ENCODE measurements at regions not wholly inside any gene's neighbourhood (a gene's known extent, or its start where the extent isn't known, plus 50 kb on each side); places are given as distances from the start of the nearest gene placed in this dataset.

DNA sequence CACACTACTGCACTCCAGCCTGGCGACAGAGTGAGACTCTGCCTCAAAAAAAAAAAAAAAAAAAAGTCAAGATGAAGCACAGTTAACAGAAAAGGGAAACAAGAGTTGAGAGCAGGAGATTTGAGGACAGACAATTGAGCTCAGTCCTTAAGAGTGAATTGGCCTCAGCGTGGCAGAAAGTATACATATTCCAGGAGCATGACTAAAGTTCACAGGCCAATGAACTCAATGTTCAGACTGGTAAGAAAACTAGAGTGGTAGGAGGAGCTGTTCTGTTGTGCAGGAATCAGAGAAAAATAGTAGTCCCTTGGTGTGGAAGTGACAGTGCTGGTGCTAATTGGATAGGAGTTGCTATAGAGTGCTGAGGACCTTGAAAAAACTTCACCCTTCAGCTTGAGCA lies 60.0 kb downstream of the NRN1 start:
- no peaks in the 10 kb centered on the region for H3K4me1 Mint-ChIP-seq
- peaks cover 6% of the 10 kb centered on the region for H3K9me3 Mint-ChIP-seq
- DNase-seq (ENCODE audit: low spot score in 2 of 2) (no peak), ATAC-seq (replicated peaks; ENCODE audit: extremely low read depth, poor library complexity, severe bottlenecking) (no peak)
- no peak overlapping the region for H3K27ac Mint-ChIP-seq (ENCODE audit: low read depth)
- H3K36me3 Mint-ChIP-seq (ENCODE audit: insufficient read depth), result no peaks in the 10 kb centered on the region
- H3K4me3 Mint-ChIP-seq, result no peak overlapping the region
- peaks cover 10% of the 10 kb centered on the region for H3K27me3 Mint-ChIP-seq

DNA sequence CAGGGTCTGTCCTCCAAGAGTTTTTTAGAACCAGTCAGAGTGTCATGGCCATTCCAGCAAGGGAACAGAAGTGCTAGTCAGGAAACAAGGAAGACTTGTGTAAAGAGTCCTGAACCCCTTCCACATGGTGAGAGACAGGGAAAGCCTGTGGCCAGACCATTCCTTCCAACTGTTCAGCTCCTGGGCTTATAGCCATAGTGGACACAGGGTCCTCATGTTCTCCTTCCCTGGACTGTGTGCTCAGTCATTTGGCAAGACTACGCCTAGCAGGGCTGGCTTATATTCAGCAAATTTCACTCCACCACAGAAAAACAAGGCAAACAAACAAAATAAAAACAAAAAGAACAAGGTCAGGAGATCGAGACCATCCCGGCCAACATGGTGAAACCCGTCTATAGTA lies 60.5 kb downstream of the NRN1 start:
- Mint-ChIP-seq H3K4me3 (no peak overlapping the region), H3K27ac (ENCODE audit: low read depth) (no peak overlapping the region), H3K9me3 (peaks cover 6% of the 10 kb centered on the region), H3K4me1 (no peaks in the 10 kb centered on the region), H3K27me3 (peaks cover 10% of the 10 kb centered on the region), H3K36me3 (ENCODE audit: insufficient read depth) (no peaks in the 10 kb centered on the region)
- ATAC-seq (replicated peaks; ENCODE audit: extremely low read depth, poor library complexity, severe bottlenecking) (no peak), DNase-seq (ENCODE audit: low spot score in 2 of 2) (no peak)

DNA sequence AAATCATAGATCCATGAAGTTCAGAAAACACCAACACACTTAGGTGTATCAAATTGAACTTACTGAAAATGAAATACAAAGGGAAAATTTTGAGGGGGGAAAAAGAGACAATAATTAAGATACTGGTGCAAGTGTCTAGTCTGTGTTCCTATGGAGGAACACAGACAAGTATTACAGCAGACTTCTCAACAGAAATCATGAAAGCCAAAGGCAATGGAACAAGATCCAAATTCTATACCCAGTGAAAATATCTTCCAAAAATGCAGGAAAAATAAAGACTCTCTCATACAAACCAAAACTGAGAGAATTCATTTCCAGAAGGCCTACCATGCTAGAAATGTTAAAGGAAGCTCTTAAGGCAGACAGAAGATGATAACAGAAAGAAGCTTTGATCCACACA lies 63.1 kb downstream of the NRN1 start:
- no peaks in the 10 kb centered on the region for H3K36me3 Mint-ChIP-seq (ENCODE audit: insufficient read depth)
- DNase-seq (ENCODE audit: low spot score in 2 of 2), result no peak
- H3K4me3 Mint-ChIP-seq, result no peak overlapping the region
- no peak for ATAC-seq (replicated peaks; ENCODE audit: extremely low read depth, poor library complexity, severe bottlenecking)
- H3K27me3 Mint-ChIP-seq, result peaks cover 10% of the 10 kb centered on the region
- no peaks in the 10 kb centered on the region for H3K4me1 Mint-ChIP-seq
- no peak overlapping the region for H3K27ac Mint-ChIP-seq (ENCODE audit: low read depth)
- H3K9me3 Mint-ChIP-seq, result peaks cover 6% of the 10 kb centered on the region

DNA sequence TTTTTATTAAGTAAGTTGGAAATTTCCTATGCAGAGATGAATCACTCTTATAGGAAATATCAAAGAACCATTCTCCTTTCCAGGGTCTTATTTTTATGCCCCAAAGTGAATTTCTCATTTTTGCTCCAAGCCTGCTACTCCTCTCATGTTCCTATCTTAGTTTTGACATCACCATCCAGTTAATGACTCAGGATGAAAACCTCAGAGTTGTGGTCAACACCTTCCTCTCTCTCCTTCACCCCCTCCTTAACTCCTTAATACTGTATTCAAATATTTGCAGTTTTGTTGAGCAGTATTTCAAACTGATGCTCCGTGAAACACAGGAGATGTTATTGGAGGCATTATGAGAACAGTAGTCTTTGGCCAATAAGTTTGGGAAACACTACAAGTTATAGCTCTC lies 64.1 kb downstream of the NRN1 start:
- no peaks in the 10 kb centered on the region for H3K36me3 Mint-ChIP-seq (ENCODE audit: insufficient read depth)

DNA sequence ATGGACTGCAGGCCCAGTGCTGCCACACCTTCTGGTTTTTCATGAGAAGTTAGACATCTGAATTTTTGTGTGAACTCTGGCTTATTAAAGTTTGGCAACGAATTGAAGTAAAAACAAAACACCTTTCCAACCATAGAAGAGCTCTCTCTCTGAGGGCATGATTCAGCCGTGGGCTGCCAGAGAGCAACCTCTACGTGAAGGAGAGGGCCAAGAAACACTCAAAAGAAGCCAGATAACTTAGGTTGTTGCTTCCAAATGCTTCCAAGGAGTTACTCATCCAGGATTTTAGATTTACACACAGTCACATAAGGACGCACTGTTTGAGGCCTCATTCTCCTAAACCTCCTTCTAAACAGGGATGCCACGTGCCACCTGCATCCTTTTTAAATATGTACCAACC lies 65.5 kb downstream of the NRN1 start:
- Mint-ChIP-seq H3K27me3 (peaks cover 14% of the 10 kb centered on the region), H3K36me3 (ENCODE audit: insufficient read depth) (no peaks in the 10 kb centered on the region), H3K4me3 (no peak overlapping the region), H3K9me3 (peaks cover 6% of the 10 kb centered on the region), H3K4me1 (no peaks in the 10 kb centered on the region), H3K27ac (ENCODE audit: low read depth) (no peak overlapping the region)
- ATAC-seq (replicated peaks; ENCODE audit: extremely low read depth, poor library complexity, severe bottlenecking) (no peak), DNase-seq (ENCODE audit: low spot score in 2 of 2) (no peak)

More for the DNA sequence above, 64.1 kb downstream of the NRN1 start:
- H3K4me3 Mint-ChIP-seq, result no peak overlapping the region
- no peak overlapping the region for H3K27ac Mint-ChIP-seq (ENCODE audit: low read depth)
- H3K9me3 Mint-ChIP-seq, result peaks cover 6% of the 10 kb centered on the region
- peaks cover 10% of the 10 kb centered on the region for H3K27me3 Mint-ChIP-seq
- ATAC-seq (replicated peaks; ENCODE audit: extremely low read depth, poor library complexity, severe bottlenecking) (no peak), DNase-seq (ENCODE audit: low spot score in 2 of 2) (no peak)
- no peaks in the 10 kb centered on the region for H3K4me1 Mint-ChIP-seq

DNA sequence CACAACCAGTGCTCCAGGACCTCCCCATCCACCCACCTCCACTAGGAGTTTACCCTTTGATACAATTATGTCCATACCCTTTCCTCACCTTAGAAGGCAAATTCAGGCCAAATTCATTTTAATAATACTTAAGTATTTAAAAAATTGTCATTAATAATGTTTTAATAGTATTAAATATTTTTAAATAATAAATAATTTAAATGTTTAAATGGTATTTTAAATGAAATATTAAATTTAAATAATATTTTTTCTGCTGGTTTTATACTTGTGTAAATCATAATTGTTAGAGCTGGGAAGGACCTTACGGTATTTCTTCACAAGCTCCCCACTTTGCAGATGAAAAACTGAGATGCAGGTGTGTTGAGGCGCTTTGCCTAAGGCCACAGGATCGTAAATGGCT lies 67.8 kb downstream of the NRN1 start:
- Mint-ChIP-seq H3K4me1 (no peaks in the 10 kb centered on the region), H3K9me3 (peaks cover 6% of the 10 kb centered on the region), H3K4me3 (no peak overlapping the region), H3K36me3 (ENCODE audit: insufficient read depth) (no peaks in the 10 kb centered on the region), H3K27ac (ENCODE audit: low read depth) (no peak overlapping the region), H3K27me3 (peaks cover 30% of the 10 kb centered on the region)
- DNase-seq (ENCODE audit: low spot score in 2 of 2) (no peak), ATAC-seq (replicated peaks; ENCODE audit: extremely low read depth, poor library complexity, severe bottlenecking) (no peak)

DNA sequence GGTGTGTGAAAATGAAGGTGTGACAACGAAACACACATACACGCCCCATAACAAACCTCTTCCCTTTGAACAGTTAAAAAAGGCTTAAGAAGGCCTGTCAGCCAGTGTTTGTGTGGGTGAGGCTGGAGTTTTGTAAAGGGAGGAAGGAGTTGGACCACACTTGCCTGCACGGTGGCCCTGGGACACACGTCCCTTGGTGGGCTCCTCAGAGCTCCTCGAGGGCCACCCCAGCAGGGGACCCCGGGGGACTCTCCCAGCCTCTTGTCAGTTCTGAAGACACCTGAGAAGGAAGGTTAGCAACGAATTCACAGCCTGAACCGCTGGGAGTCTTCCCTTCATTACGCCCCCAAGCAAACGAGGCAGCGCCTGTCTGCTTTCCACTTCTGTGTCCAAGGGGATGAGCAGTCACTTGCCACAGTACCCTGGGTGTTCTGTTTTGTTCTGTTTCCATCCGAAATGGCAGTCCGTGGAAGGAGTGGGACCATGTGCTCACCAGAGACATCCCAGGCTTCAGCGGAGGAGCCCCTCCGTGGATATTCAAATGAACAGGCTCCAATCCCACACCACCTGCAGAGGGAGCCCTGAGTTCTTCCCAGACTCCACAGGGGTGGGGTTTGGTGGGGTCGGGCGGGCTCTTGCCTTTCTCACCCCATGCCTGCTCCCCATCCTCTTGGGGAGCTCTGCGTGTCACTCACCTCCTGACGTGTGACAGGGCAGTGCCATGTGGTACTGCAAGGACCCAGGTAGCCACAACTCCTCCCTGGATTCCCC lies 68.6 kb downstream of the NRN1 start:
- H3K27me3 Mint-ChIP-seq, result peaks cover 35% of the 10 kb centered on the region
- no peaks in the 10 kb centered on the region for H3K4me1 Mint-ChIP-seq
- no peak for DNase-seq (ENCODE audit: low spot score in 2 of 2)
- no peaks in the 10 kb centered on the region for H3K36me3 Mint-ChIP-seq (ENCODE audit: insufficient read depth)
- no peaks in the 10 kb centered on the region for H3K9me3 Mint-ChIP-seq
- no peak for ATAC-seq (replicated peaks; ENCODE audit: extremely low read depth, poor library complexity, severe bottlenecking)
- H3K27ac Mint-ChIP-seq (ENCODE audit: low read depth), result no peak overlapping the region
- no peak overlapping the region for H3K4me3 Mint-ChIP-seq

DNA sequence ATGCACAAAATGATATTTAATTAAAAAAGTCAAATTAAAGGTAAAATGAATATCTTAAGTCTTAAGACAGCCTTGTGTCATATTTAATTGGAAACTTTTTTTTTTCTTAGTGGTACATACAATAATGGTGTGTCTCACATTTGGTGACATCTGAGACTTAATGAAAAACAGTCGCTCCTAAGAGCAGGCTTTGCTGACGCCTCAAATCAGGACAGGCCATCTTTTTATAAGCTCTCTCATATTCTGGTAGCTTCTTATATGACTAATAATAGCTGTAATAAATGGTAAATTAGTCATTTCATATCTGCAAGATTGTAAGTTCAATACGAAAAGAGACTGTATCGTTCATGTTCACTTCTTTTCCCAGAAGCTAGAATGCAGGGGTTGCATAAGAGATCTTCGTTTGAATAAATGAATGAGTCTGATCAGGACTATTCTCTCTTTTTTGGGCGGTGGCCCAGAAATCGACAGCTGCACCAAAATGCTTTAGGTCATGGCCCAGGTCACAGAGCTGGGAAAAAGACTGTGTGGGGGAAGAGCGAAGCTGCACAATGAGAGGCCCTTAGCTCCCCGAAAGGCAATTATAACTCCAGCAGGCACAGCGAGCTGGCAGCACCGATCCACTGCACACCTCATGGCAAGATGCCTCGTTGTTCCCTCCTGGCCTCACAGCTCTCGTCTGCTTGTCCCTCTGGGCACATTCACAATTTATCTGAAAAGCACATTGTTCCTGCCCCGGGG lies 69.4 kb downstream of the NRN1 start:
- H3K36me3 Mint-ChIP-seq (ENCODE audit: insufficient read depth), result no peaks in the 10 kb centered on the region
- no peak for DNase-seq (ENCODE audit: low spot score in 2 of 2)
- no peak overlapping the region for H3K27ac Mint-ChIP-seq (ENCODE audit: low read depth)

DNA sequence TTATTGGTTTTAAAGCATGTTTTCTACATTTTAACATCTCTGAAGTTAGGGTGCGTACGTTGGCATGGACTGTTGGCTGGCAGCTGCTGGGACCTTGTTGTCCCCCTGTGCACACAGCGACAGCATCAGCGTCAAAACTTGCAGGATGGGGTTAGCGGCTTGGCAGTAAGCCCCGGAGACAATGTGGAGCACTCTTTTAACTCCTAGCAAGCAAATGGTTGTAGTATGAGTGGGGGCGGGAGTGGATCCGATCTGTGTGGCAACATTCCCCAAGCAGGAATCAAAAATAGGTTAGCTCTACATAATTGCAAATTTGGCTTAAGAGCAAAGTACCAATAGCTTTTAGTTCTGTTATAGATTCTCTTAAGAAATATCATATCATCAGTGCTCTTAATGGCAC lies 70.1 kb downstream of the NRN1 start:
- no peak overlapping the region for H3K27ac Mint-ChIP-seq (ENCODE audit: low read depth)
- H3K4me1 Mint-ChIP-seq, result no peaks in the 10 kb centered on the region
- DNase-seq (ENCODE audit: low spot score in 2 of 2) (no peak), ATAC-seq (replicated peaks; ENCODE audit: extremely low read depth, poor library complexity, severe bottlenecking) (no peak)
- H3K9me3 Mint-ChIP-seq, result no peaks in the 10 kb centered on the region
- H3K27me3 Mint-ChIP-seq, result peaks cover 49% of the 10 kb centered on the region
- H3K36me3 Mint-ChIP-seq (ENCODE audit: insufficient read depth), result no peaks in the 10 kb centered on the region
- no peak overlapping the region for H3K4me3 Mint-ChIP-seq

More for the DNA sequence above, 69.4 kb downstream of the NRN1 start:
- ATAC-seq (replicated peaks; ENCODE audit: extremely low read depth, poor library complexity, severe bottlenecking), result no peak
- Mint-ChIP-seq H3K27me3 (peaks cover 42% of the 10 kb centered on the region), H3K4me1 (no peaks in the 10 kb centered on the region), H3K9me3 (no peaks in the 10 kb centered on the region), H3K4me3 (no peak overlapping the region)

DNA sequence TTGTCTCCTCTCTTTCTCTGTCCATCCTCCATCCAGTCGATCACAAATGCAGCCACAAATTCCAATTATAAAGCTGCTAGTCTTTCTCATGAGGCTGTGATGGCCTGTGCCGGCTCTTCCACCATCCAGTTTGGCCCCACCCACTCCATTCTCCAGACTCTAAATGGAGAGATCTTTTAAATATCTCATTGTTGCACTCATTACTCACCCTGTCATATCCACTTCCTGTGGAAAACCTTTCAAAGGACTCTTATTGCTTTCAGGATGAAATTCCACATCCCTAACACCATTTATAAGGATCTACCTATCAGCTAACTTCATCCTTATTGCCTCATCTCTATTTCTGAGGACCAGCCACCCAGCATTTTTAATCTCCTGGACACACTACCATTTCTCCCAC lies 70.6 kb downstream of the NRN1 start:
- H3K27ac Mint-ChIP-seq (ENCODE audit: low read depth), result no peak overlapping the region
- H3K27me3 Mint-ChIP-seq, result peaks cover 54% of the 10 kb centered on the region
- no peak overlapping the region for H3K4me3 Mint-ChIP-seq
- H3K4me1 Mint-ChIP-seq, result no peaks in the 10 kb centered on the region
- H3K36me3 Mint-ChIP-seq (ENCODE audit: insufficient read depth), result no peaks in the 10 kb centered on the region
- H3K9me3 Mint-ChIP-seq, result no peaks in the 10 kb centered on the region
- ATAC-seq (replicated peaks; ENCODE audit: extremely low read depth, poor library complexity, severe bottlenecking) (no peak), DNase-seq (ENCODE audit: low spot score in 2 of 2) (no peak)

DNA sequence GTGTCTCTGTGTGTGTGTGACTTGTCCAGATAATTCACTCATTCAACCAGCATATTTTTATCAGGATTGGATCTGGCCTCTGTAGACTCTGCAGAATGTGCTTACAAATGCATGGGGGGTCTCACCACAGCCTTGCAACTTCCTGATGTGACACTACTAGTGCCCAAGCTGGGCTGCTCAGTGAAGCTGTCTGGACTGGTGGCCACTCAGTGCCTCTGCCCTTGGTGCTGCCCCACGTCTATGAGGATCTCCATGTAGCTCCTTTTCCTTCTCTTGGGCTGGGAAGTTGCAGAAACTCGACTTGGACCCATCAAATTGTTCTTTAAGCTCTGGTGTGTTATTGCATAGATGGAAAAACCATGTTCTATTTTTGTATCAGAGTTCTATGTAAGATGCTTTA lies 75.8 kb downstream of the NRN1 start:
- Mint-ChIP-seq H3K4me1 (no peaks in the 10 kb centered on the region), H3K9me3 (no peaks in the 10 kb centered on the region), H3K36me3 (ENCODE audit: insufficient read depth) (no peaks in the 10 kb centered on the region), H3K27ac (ENCODE audit: low read depth) (no peak overlapping the region), H3K27me3 (peaks cover 65% of the 10 kb centered on the region), H3K4me3 (no peak overlapping the region)
- ATAC-seq (replicated peaks; ENCODE audit: extremely low read depth, poor library complexity, severe bottlenecking), result no peak
- no peak for DNase-seq (ENCODE audit: low spot score in 2 of 2)

DNA sequence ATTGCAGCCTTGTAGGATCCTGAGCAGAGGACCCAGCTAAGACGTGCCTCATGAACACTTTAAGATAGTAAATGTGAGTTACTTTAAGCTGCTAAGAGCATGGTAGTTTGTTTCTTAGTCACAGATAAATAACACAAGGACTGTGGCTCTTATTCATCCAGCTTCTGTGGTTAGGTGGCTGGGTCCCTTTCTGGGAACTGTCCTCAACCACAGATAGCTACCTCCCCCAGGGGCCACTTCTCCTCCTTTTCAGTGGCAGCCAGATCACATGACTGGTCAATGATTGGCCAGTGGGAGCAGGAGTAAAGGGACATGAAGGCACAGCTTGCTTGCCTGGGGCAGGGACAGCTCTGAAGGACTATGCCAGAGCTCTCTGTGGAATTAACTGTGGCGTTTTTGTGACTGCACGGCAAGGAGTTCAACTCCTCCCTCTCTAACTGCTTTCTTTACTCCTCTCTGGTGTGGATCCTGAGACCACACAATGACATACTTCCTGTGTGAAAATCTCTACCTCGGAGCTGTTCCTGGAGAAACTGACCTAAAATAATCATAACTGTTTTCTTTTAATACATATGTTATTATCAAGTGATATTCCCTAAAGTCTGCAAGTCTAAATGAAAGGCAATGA lies 76.5 kb downstream of the NRN1 start:
- peaks cover 64% of the 10 kb centered on the region for H3K27me3 Mint-ChIP-seq

DNA sequence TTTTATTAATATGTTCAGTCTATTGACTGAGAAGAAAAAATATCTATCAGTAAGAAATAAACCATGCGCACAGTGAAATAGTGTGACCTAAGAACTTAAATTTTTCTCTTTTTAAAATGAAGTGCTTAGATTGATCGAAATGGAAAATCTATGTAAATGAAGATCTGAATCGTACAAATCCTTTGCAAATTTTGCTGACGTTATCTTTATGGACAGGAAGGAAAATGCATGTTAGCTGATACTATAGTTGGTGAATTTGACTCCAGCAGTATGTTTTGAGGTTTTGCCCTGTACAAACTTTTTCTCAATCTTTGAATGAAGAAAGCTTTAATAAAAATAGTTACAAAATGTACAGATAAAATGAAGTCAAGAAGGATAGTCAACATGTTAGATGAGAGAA lies 82.9 kb downstream of the NRN1 start:
- Mint-ChIP-seq H3K27me3 (peaks cover 43% of the 10 kb centered on the region), H3K27ac (ENCODE audit: low read depth) (no peak overlapping the region), H3K4me3 (no peak overlapping the region)

More for the DNA sequence above, 76.5 kb downstream of the NRN1 start:
- DNase-seq (ENCODE audit: low spot score in 2 of 2), result no peak
- Mint-ChIP-seq H3K4me3 (no peak overlapping the region), H3K9me3 (peaks cover 4% of the 10 kb centered on the region), H3K36me3 (ENCODE audit: insufficient read depth) (no peaks in the 10 kb centered on the region), H3K4me1 (no peaks in the 10 kb centered on the region), H3K27ac (ENCODE audit: low read depth) (no peak overlapping the region)
- no peak for ATAC-seq (replicated peaks; ENCODE audit: extremely low read depth, poor library complexity, severe bottlenecking)

More for the DNA sequence above, 82.9 kb downstream of the NRN1 start:
- Mint-ChIP-seq H3K36me3 (ENCODE audit: insufficient read depth) (no peaks in the 10 kb centered on the region), H3K9me3 (peaks cover 9% of the 10 kb centered on the region), H3K4me1 (no peaks in the 10 kb centered on the region)
- no peak for DNase-seq (ENCODE audit: low spot score in 2 of 2)
- ATAC-seq (replicated peaks; ENCODE audit: extremely low read depth, poor library complexity, severe bottlenecking), result no peak

Data from central memory CD8-positive, alpha-beta T cell (primary cell).